Activated naive CD4-positive, alpha-beta T cell treated with anti-CD3 and anti-CD28 coated beads, Interleukin-2, amount 50 U/mL, for 16 hours (primary cell): ENCODE measurements at regions not wholly inside any gene's neighbourhood (a gene's known extent, or its start where the extent isn't known, plus 50 kb on each side); places are given as distances from the start of the nearest gene placed in this dataset.

Source experiments
- DNase-seq: peaks from one replicate; pipeline ENCODE4 v3.0.0-alpha.2; 2020

GRCh38 chr2:12090072-12090471 is 343.6 kb downstream of the LPIN1 start:
- no peak for DNase-seq

- no peak for DNase-seq
Observed at GRCh38 chr2:12090590-12090989, 344.2 kb downstream of the LPIN1 start.

- no peak for DNase-seq
Observed at GRCh38 chr2:12091201-12091806, 344.9 kb downstream of the LPIN1 start.

GRCh38 chr2:12094134-12094533 is 347.7 kb downstream of the LPIN1 start:
- no peak for DNase-seq

- DNase-seq, result no peak
Observed at GRCh38 chr2:12096051-12096787, 349.8 kb downstream of the LPIN1 start.

- no peak for DNase-seq
Observed at GRCh38 chr2:12096788-12097449, 350.5 kb downstream of the LPIN1 start.

- no peak for DNase-seq
Observed at GRCh38 chr2:12097859-12098258, 351.4 kb downstream of the LPIN1 start.

GRCh38 chr2:12099374-12099773 is 352.9 kb downstream of the LPIN1 start:
- no peak for DNase-seq

GRCh38 chr2:12102679-12103078 is 356.2 kb downstream of the LPIN1 start:
- DNase-seq, result no peak

- DNase-seq, result no peak
Observed at GRCh38 chr2:12105180-12105579, 358.7 kb downstream of the LPIN1 start.

- peak; percentile 14 for DNase-seq
Observed at GRCh38 chr2:12106440-12107080, 360.1 kb downstream of the LPIN1 start.

- no peak for DNase-seq
Observed at GRCh38 chr2:12107321-12107720, 360.9 kb downstream of the LPIN1 start.

GRCh38 chr2:12107939-12108338 is 361.5 kb downstream of the LPIN1 start:
- no peak for DNase-seq

GRCh38 chr2:12109363-12110017 is 363.1 kb downstream of the LPIN1 start:
- DNase-seq, result no peak

GRCh38 chr2:12110074-12110473 is 363.6 kb downstream of the LPIN1 start:
- DNase-seq, result no peak

GRCh38 chr2:12110481-12110880 is 364.0 kb downstream of the LPIN1 start:
- DNase-seq, result no peak

- no peak for DNase-seq
Observed at GRCh38 chr2:12113412-12113811, 367.0 kb downstream of the LPIN1 start.

- no peak for DNase-seq
Observed at GRCh38 chr2:12114816-12115215, 368.4 kb downstream of the LPIN1 start.

- DNase-seq, result no peak
Observed at GRCh38 chr2:12116228-12116750, 369.9 kb downstream of the LPIN1 start.

GRCh38 chr2:12119841-12120240 is 373.4 kb downstream of the LPIN1 start:
- DNase-seq, result no peak

GRCh38 chr2:12120281-12121150 is 374.1 kb downstream of the LPIN1 start:
- no peak for DNase-seq

GRCh38 chr2:12124790-12125189 is 378.4 kb downstream of the LPIN1 start:
- DNase-seq, result no peak
